Gastroesophageal sphincter (tissue), 4 donors: ENCODE measurements at regions not wholly inside any gene's neighbourhood (a gene's known extent, or its start where the extent isn't known, plus 50 kb on each side); places are given as distances from the start of the nearest gene placed in this dataset.

Source experiments
- ATAC-seq: fragments of 150-250 bp; one replicate; pipeline ENCODE4 v1.9.1; 2016; ENCODE audit warnings: mild to moderate bottlenecking, moderate library complexity
- H3K27ac ChIP-seq, 4 donors: fragments of 200-600 bp; sonication (generic) in 3 of 4; 1 replicate in 3 of 4; 2 replicates in 1 of 4; pipeline ENCODE4 v1.5.1; 2016 to 2019
- H3K27me3 ChIP-seq: fragments of 200-600 bp; sonication (generic); one replicate; pipeline ENCODE4 v1.5.1; 2019
- H3K36me3 ChIP-seq, 2 donors: fragments of 200-600 bp; sonication (generic); one replicate each; pipeline ENCODE4 v1.5.1; 2019; ENCODE audit warnings: control low read depth in 1 of 2
- H3K4me1 ChIP-seq, 3 donors: fragments of 200-600 bp; sonication (generic); 1 replicate in 2 of 3; 2 replicates in 1 of 3; pipeline ENCODE4 v1.5.1; 2016 to 2019; ENCODE audit warnings: control low read depth in 2 of 3
- H3K4me3 ChIP-seq, 2 donors: fragments of 200-600 bp; sonication (generic); one replicate each; pipeline ENCODE4 v1.5.1; 2019; ENCODE audit warnings: mild to moderate bottlenecking in 1 of 2, moderate library complexity in 1 of 2
- H3K9me3 ChIP-seq, 3 donors: fragments of 200-600 bp; sonication (generic); one replicate each; pipeline ENCODE4 v1.5.1; 2017 to 2019; ENCODE audit warnings: control low read depth in 2 of 3
- CTCF ChIP-seq, 4 experiments: fragments of 200-600 bp in 2 of 4; fragments of 450-650 bp in 2 of 4; sonication (generic) in 1 of 4; IDR thresholded peaks; one replicate each; pipeline ENCODE4 v1.5.1; 2017 to 2019; ENCODE audit warnings: antibody characterized with exemption in 4 of 4, mild to moderate bottlenecking in 2 of 4, moderate library complexity in 2 of 4
- EP300 ChIP-seq: sonication (generic); formaldehyde crosslinking; IDR thresholded peaks from one replicate; pipeline ENCODE4 v1.6.1; 2017; ENCODE audit warnings: antibody characterized with exemption, mild to moderate bottlenecking
- POLR2A ChIP-seq, 2 donors: fragments of 450-650 bp; IDR thresholded peaks; one replicate each; pipeline ENCODE4 v1.6.1; 2017; ENCODE audit warnings: antibody characterized with exemption in 2 of 2, mild to moderate bottlenecking in 2 of 2, moderate library complexity in 1 of 2
- POLR2AphosphoS5 ChIP-seq: sonication (generic); formaldehyde crosslinking; IDR thresholded peaks from one replicate; pipeline ENCODE4 v1.6.1; 2017; ENCODE audit warnings: antibody characterized with exemption
- WGBS, 2 donors: methylation state at CpG; one replicate each; pipeline ENCODE4 v1.1.5; 2018; ENCODE audit warnings: low coverage in 1 of 2; 5-methylcytosine and 5-hydroxymethylcytosine counted together

GRCh38 chr16:62978451-62978850, 942.2 kb upstream of the CDH8 start:
- Histone ChIP-seq H3K36me3 (no peaks in the 10 kb centered on the region), H3K27ac (no peak overlapping the region), H3K4me3 (no peak overlapping the region), H3K27me3 (no peaks in the 10 kb centered on the region), H3K9me3 (no peaks in the 10 kb centered on the region), H3K4me1 (no peaks in the 10 kb centered on the region)
- no peak for ATAC-seq
- no peak for TF ChIP-seq POLR2A (IDR thresholded peaks at IDR 0.05)
- no peak for TF ChIP-seq CTCF (IDR thresholded peaks at IDR 0.05)
- no peak for TF ChIP-seq POLR2AphosphoS5
- TF ChIP-seq EP300 = no peak

GRCh38 chr16:62977876-62978275, 941.6 kb upstream of the CDH8 start:
- WGBS, 2 donors = 50 to 87% methylated on average over 1 of the region's 1 CpG
- Histone ChIP-seq H3K4me1 (no peaks in the 10 kb centered on the region), H3K4me3 (no peak overlapping the region), H3K27ac (no peak overlapping the region), H3K36me3 (no peaks in the 10 kb centered on the region), H3K9me3 (no peaks in the 10 kb centered on the region), H3K27me3 (no peaks in the 10 kb centered on the region)
- ATAC-seq = no peak
- TF ChIP-seq POLR2AphosphoS5 = no peak
- no peak for TF ChIP-seq EP300
- TF ChIP-seq CTCF (IDR thresholded peaks at IDR 0.05) = no peak
- no peak for TF ChIP-seq POLR2A (IDR thresholded peaks at IDR 0.05)

- Histone ChIP-seq H3K9me3 (no peaks in the 10 kb centered on the region), H3K27ac (no peak overlapping the region), H3K4me3 (no peak overlapping the region), H3K4me1 (no peaks in the 10 kb centered on the region), H3K27me3 (no peaks in the 10 kb centered on the region), H3K36me3 (no peaks in the 10 kb centered on the region)
- TF ChIP-seq EP300 (no peak), POLR2AphosphoS5 (no peak), POLR2A (IDR thresholded peaks at IDR 0.05) (no peak), CTCF (IDR thresholded peaks at IDR 0.05) (no peak)
- WGBS, 2 donors = 100% methylated on average over 1 of the region's 1 CpG
- no peak for ATAC-seq
These were observed 938.2 kb upstream of the CDH8 start for GRCh38 chr16:62974424-62974823.

GRCh38 chr16:62970851-62971250, 934.6 kb upstream of the CDH8 start:
- Histone ChIP-seq H3K4me3 (no peak overlapping the region), H3K27me3 (no peaks in the 10 kb centered on the region), H3K36me3 (no peaks in the 10 kb centered on the region), H3K9me3 (no peaks in the 10 kb centered on the region), H3K4me1 (no peaks in the 10 kb centered on the region), H3K27ac (no peak overlapping the region)
- no peak for ATAC-seq
- TF ChIP-seq POLR2AphosphoS5 (no peak), CTCF (IDR thresholded peaks at IDR 0.05) (no peak), EP300 (no peak), POLR2A (IDR thresholded peaks at IDR 0.05) (no peak)

GRCh38 chr16:62969711-62970318, 933.6 kb upstream of the CDH8 start:
- H3K27me3 ChIP-seq = no peaks in the 10 kb centered on the region
- H3K4me1 ChIP-seq = no peaks in the 10 kb centered on the region
- H3K9me3 ChIP-seq = no peaks in the 10 kb centered on the region
- no peak for ATAC-seq
- TF ChIP-seq EP300 (no peak), POLR2AphosphoS5 (no peak), POLR2A (IDR thresholded peaks at IDR 0.05) (no peak), CTCF (IDR thresholded peaks at IDR 0.05) (no peak)
- H3K27ac ChIP-seq = no peak overlapping the region
- no peak overlapping the region for H3K4me3 ChIP-seq
- no peaks in the 10 kb centered on the region for H3K36me3 ChIP-seq
